ENCODE measurements at regions not wholly inside any gene's neighbourhood (a gene's known extent, or its start where the extent isn't known, plus 50 kb on each side); places are given as distances from the start of the nearest gene placed in this dataset.
A peak's percentile ranks its signal among the peaks of the same experiment; 100 is the strongest.
"Not testable (repeated sequence)": the region's sequence is repeated elsewhere in the genome, so short reads cannot be mapped to it uniquely, and the experiment has no call there.

- not testable (repeated sequence) for H3K9me3 ChIP-seq (replicated peaks; ENCODE audit: control insufficient read depth, low read depth, low read length); H3K36me3 ChIP-seq (ENCODE audit: control insufficient read depth, insufficient read depth, low read length); H3K4me1 ChIP-seq (ENCODE audit: control insufficient read depth, insufficient read depth, low read length); H3K27ac ChIP-seq (ENCODE audit: low read length); DNase-seq; H3K4me3 ChIP-seq (ENCODE audit: low read length); H3K27me3 ChIP-seq (ENCODE audit: control insufficient read depth, insufficient read depth, low read length)
- 93% methylated on average over 9 of the region's 12 CpGs for WGBS (ENCODE audit: insufficient coverage)
These were observed 75.6 kb upstream of the NMUR2 start for GRCh38 chr5:152480677-152481076.

- no peaks in the 10 kb centered on the region for H3K4me1 ChIP-seq (ENCODE audit: control insufficient read depth, insufficient read depth, low read length)
- H3K9me3 ChIP-seq (replicated peaks; ENCODE audit: control insufficient read depth, low read depth, low read length): no peaks in the 10 kb centered on the region
- 79% methylated on average over 3 of the region's 5 CpGs for WGBS (ENCODE audit: insufficient coverage)
- H3K36me3 ChIP-seq (ENCODE audit: control insufficient read depth, insufficient read depth, low read length): no peaks in the 10 kb centered on the region
- no peaks in the 10 kb centered on the region for H3K27me3 ChIP-seq (ENCODE audit: control insufficient read depth, insufficient read depth, low read length)
- no peak overlapping the region for H3K4me3 ChIP-seq (ENCODE audit: low read length)
- H3K27ac ChIP-seq (ENCODE audit: low read length): no peak overlapping the region
- DNase-seq: no peak
These were observed 82.1 kb upstream of the NMUR2 start for GRCh38 chr5:152487130-152487529.

GRCh38 chr5:152488869-152489268, 83.8 kb upstream of the NMUR2 start:
- WGBS (ENCODE audit: insufficient coverage): 65% methylated on average over 2 of the region's 2 CpGs
- Histone ChIP-seq H3K4me3 (ENCODE audit: low read length) (no peak overlapping the region), H3K9me3 (replicated peaks; ENCODE audit: control insufficient read depth, low read depth, low read length) (no peaks in the 10 kb centered on the region), H3K27me3 (ENCODE audit: control insufficient read depth, insufficient read depth, low read length) (no peaks in the 10 kb centered on the region), H3K4me1 (ENCODE audit: control insufficient read depth, insufficient read depth, low read length) (no peaks in the 10 kb centered on the region), H3K27ac (ENCODE audit: low read length) (no peak overlapping the region), H3K36me3 (ENCODE audit: control insufficient read depth, insufficient read depth, low read length) (no peaks in the 10 kb centered on the region)
- no peak for DNase-seq

DNA sequence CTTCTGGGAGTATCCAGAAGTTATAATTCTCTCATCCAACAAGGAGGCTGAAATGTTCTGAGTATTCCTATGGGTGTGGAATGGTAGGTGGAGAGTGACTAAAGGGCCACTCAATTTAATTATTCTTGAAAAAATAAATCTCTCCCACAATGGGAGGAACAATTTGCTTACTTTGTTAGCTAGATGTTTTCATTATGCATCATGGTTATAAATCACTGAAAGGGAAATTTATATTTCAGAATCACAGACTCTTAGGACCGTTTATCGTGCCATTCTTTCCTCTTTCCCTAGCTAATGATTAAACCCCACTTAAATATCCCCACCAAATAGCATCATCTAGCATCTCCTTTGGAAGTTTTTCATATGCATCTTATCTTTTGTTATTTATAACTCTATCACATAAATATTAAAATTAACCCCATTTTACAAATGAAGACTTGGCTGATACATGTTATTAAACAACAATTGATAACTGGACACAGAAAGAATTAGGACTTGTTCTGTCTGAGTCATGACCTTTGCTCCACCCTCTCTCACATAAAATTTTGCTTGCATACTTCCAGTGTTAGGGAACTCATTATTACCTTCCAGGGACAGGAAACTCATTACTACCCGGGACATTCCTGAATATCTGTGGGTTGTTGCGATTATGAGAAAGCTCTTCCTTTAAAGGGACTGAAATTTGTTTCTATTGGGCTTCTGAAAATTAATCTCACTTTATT, 94.9 kb upstream of the NMUR2 start:
- H3K4me1 ChIP-seq (ENCODE audit: control insufficient read depth, insufficient read depth, low read length): no peaks in the 10 kb centered on the region
- no peaks in the 10 kb centered on the region for H3K9me3 ChIP-seq (replicated peaks; ENCODE audit: control insufficient read depth, low read depth, low read length)
- WGBS (ENCODE audit: insufficient coverage): no CpG with 5 or more reads among the region's 4 CpGs
- no peaks in the 10 kb centered on the region for H3K36me3 ChIP-seq (ENCODE audit: control insufficient read depth, insufficient read depth, low read length)
- DNase-seq: no peak
- no peaks in the 10 kb centered on the region for H3K27me3 ChIP-seq (ENCODE audit: control insufficient read depth, insufficient read depth, low read length)
- no peak overlapping the region for H3K4me3 ChIP-seq (ENCODE audit: low read length)
- H3K27ac ChIP-seq (ENCODE audit: low read length): no peak overlapping the region

GRCh38 chr5:152501294-152501693, 96.2 kb upstream of the NMUR2 start:
- WGBS (ENCODE audit: insufficient coverage): no CpG with 5 or more reads among the region's 2 CpGs
- no peak overlapping the region for H3K27ac ChIP-seq (ENCODE audit: low read length)

DNA sequence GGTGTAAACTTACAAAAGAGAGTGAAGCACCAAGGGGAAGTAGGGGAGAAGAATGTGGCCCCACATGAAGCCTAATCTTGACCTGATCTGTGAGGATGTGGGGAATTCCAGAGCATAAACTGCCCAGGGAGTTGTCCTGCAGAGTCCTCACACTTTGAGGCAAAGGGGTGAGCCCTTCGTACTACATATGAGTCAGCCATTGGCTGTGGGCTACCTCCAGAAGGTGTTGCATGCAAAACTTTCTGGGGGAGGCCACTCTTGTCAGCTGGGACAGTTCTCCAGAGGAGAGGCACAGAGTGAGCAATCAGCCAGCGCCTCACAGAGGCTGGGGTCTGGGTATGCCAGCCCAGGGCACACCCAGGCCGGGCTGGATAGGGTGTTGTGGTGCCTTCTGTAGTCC, 98.1 kb upstream of the NMUR2 start:
- no peaks in the 10 kb centered on the region for H3K27me3 ChIP-seq (ENCODE audit: control insufficient read depth, insufficient read depth, low read length)
- H3K27ac ChIP-seq (ENCODE audit: low read length): no peak overlapping the region
- DNase-seq: no peak
- WGBS (ENCODE audit: insufficient coverage): 80% methylated on average over 1 of the region's 3 CpGs
- no peaks in the 10 kb centered on the region for H3K36me3 ChIP-seq (ENCODE audit: control insufficient read depth, insufficient read depth, low read length)
- no peaks in the 10 kb centered on the region for H3K4me1 ChIP-seq (ENCODE audit: control insufficient read depth, insufficient read depth, low read length)
- H3K9me3 ChIP-seq (replicated peaks; ENCODE audit: control insufficient read depth, low read depth, low read length): no peaks in the 10 kb centered on the region
- no peak overlapping the region for H3K4me3 ChIP-seq (ENCODE audit: low read length)

More at GRCh38 chr5:152501294-152501693, 96.2 kb upstream of the NMUR2 start:
- Histone ChIP-seq H3K27me3 (ENCODE audit: control insufficient read depth, insufficient read depth, low read length) (no peaks in the 10 kb centered on the region), H3K9me3 (replicated peaks; ENCODE audit: control insufficient read depth, low read depth, low read length) (no peaks in the 10 kb centered on the region), H3K4me1 (ENCODE audit: control insufficient read depth, insufficient read depth, low read length) (no peaks in the 10 kb centered on the region), H3K4me3 (ENCODE audit: low read length) (no peak overlapping the region), H3K36me3 (ENCODE audit: control insufficient read depth, insufficient read depth, low read length) (no peaks in the 10 kb centered on the region)
- DNase-seq: no peak

DNA sequence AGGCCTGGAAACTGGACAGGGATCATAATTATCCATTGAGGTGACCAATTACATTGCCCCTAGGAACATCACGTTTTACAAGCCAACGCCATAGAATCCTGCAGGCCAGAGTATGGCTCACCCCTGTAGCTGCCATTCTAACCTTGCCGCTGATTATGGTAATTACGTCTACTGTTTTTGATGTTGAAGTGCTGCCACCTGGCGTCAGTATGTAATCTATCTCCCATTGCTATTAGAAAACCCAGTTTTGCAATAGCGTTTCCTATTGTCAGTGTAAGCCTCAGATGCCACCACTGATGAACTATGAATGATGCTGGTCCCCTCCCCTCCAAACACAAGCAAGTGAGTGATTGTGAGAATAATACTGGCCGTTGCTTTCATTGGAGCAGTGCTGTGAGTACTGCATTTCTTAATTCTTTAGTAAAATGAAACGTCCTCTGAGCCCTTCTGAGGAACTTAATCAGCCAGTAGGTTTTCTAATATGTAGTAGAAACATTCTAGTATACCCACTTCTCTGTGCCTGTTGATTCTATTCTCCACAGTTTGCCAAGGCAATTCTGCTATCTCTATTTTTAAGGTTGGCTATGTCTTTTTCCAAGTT, 100.5 kb upstream of the NMUR2 start:
- 0% methylated on average over 1 of the region's 8 CpGs for WGBS (ENCODE audit: insufficient coverage)
- no peaks in the 10 kb centered on the region for H3K36me3 ChIP-seq (ENCODE audit: control insufficient read depth, insufficient read depth, low read length)

GRCh38 chr5:152511120-152511519, 106.0 kb upstream of the NMUR2 start:
- Histone ChIP-seq H3K4me1 (ENCODE audit: control insufficient read depth, insufficient read depth, low read length) (no peaks in the 10 kb centered on the region), H3K4me3 (ENCODE audit: low read length) (no peak overlapping the region), H3K27me3 (ENCODE audit: control insufficient read depth, insufficient read depth, low read length) (no peaks in the 10 kb centered on the region), H3K36me3 (ENCODE audit: control insufficient read depth, insufficient read depth, low read length) (no peaks in the 10 kb centered on the region), H3K9me3 (replicated peaks; ENCODE audit: control insufficient read depth, low read depth, low read length) (no peaks in the 10 kb centered on the region), H3K27ac (ENCODE audit: low read length) (no peak overlapping the region)
- WGBS (ENCODE audit: insufficient coverage): no CpG with 5 or more reads among the region's 5 CpGs
- no peak for DNase-seq

More for the DNA sequence above, 100.5 kb upstream of the NMUR2 start:
- Histone ChIP-seq H3K27me3 (ENCODE audit: control insufficient read depth, insufficient read depth, low read length) (no peaks in the 10 kb centered on the region), H3K27ac (ENCODE audit: low read length) (no peak overlapping the region), H3K9me3 (replicated peaks; ENCODE audit: control insufficient read depth, low read depth, low read length) (no peaks in the 10 kb centered on the region), H3K4me1 (ENCODE audit: control insufficient read depth, insufficient read depth, low read length) (no peaks in the 10 kb centered on the region), H3K4me3 (ENCODE audit: low read length) (no peak overlapping the region)
- DNase-seq: peak; percentile 70

DNA sequence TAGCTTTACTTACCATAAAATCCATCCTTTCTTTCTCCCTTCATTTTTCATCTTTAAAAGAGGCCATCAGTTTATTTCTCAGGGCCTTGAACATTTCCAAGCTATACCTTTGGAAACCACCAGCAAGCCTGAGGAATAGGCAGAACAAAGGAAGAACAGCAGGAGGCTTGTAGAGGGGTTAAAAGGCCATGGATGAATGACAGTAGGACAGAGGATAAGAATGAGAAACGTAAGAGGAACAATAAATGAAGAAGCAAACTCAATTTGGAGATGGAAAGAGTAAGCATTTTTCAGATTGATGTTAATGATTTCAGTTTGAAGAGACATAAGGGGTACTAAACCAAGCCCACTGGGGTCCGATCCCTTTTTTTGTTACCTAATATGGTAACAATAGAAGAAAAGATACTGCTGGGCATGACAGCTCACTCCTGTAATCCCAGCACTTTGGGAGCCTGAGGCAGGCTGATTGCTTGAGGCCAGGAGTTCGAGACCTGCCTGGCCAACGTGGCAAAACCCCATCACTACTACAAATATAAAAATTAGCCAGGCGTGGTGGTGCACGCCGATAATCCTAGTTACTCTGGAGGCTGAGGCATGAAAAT, 106.6 kb upstream of the NMUR2 start:
- Histone ChIP-seq H3K27ac (ENCODE audit: low read length) (no peak overlapping the region), H3K4me1 (ENCODE audit: control insufficient read depth, insufficient read depth, low read length) (no peaks in the 10 kb centered on the region), H3K9me3 (replicated peaks; ENCODE audit: control insufficient read depth, low read depth, low read length) (no peaks in the 10 kb centered on the region), H3K36me3 (ENCODE audit: control insufficient read depth, insufficient read depth, low read length) (no peaks in the 10 kb centered on the region), H3K4me3 (ENCODE audit: low read length) (no peak overlapping the region), H3K27me3 (ENCODE audit: control insufficient read depth, insufficient read depth, low read length) (no peaks in the 10 kb centered on the region)
- 71% methylated on average over 2 of the region's 7 CpGs for WGBS (ENCODE audit: insufficient coverage)
- DNase-seq: no peak

DNA sequence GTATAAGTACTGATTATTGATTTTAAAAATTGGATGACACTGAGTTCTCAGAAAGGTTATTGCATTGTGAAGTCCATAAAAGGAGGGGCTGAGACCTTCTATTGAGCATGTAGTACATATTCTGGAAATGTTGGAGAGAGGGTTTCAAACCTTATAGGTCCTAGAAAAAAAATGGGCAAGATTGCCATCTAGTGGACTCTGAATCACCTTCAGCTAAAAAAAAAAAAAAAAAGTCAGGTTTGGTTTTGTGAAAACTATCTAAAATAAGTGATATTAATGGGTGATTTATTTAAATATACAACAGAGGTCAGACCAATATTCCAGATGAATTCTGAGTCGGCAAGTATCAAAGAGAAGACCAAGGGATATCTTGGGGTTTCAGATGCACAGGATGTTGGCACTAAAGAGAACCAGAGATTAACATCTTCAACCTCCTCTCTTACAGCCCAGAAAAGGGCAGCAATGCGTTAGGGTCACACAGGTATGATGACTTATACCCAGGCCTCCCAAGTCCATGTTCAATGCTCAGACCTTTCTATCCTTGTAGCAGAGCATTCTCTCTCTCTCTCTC, 109.8 kb upstream of the NMUR2 start:
- DNase-seq: peak; percentile 59
- WGBS (ENCODE audit: insufficient coverage): 63% methylated on average over 1 of the region's 2 CpGs
- Histone ChIP-seq H3K9me3 (replicated peaks; ENCODE audit: control insufficient read depth, low read depth, low read length) (no peaks in the 10 kb centered on the region), H3K27ac (ENCODE audit: low read length) (no peak overlapping the region), H3K4me1 (ENCODE audit: control insufficient read depth, insufficient read depth, low read length) (no peaks in the 10 kb centered on the region), H3K36me3 (ENCODE audit: control insufficient read depth, insufficient read depth, low read length) (no peaks in the 10 kb centered on the region), H3K27me3 (ENCODE audit: control insufficient read depth, insufficient read depth, low read length) (no peaks in the 10 kb centered on the region), H3K4me3 (ENCODE audit: low read length) (no peak overlapping the region)
